ENCODE measurements at regions not wholly inside any gene's neighbourhood (a gene's known extent, or its start where the extent isn't known, plus 50 kb on each side); places are given as distances from the start of the nearest gene placed in this dataset.

DNA sequence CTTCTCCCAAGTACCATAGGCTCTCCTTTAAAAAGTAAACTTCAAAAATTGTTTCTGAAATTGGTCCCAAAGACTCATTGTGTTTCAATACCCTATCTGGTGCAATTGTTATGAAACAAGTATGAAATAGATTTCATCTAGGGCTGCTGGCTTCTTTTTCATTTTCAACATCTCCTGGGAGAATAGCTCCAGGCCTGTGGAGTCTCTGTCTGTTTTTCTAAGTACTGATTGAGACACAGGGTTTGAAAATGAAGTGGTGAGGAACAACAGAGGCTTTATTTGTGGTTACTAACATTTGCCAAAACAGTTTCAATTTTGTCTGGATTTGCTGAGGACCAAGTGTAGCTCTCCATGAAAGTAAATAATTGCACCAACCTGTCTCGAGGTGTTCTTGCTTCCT is 315.9 kb upstream of the LRATD1 start:
- TF ChIP-seq POLR2A (IDR thresholded peaks at IDR 0.05): no peak
- TF ChIP-seq, protein P1, sequence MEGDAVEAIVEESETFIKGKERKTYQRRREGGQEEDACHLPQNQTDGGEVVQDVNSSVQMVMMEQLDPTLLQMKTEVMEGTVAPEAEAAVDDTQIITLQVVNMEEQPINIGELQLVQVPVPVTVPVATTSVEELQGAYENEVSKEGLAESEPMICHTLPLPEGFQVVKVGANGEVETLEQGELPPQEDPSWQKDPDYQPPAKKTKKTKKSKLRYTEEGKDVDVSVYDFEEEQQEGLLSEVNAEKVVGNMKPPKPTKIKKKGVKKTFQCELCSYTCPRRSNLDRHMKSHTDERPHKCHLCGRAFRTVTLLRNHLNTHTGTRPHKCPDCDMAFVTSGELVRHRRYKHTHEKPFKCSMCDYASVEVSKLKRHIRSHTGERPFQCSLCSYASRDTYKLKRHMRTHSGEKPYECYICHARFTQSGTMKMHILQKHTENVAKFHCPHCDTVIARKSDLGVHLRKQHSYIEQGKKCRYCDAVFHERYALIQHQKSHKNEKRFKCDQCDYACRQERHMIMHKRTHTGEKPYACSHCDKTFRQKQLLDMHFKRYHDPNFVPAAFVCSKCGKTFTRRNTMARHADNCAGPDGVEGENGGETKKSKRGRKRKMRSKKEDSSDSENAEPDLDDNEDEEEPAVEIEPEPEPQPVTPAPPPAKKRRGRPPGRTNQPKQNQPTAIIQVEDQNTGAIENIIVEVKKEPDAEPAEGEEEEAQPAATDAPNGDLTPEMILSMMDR (IDR thresholded peaks at IDR 0.05): no peak
- Histone ChIP-seq H3K27me3 (no peaks in the 10 kb centered on the region), H3K9me3 (no peaks in the 10 kb centered on the region), H3K4me3 (no peak overlapping the region), H3K27ac (no peak overlapping the region), H3K4me1 (no peaks in the 10 kb centered on the region), H3K36me3 (no peaks in the 10 kb centered on the region)
- intact Hi-C loops (cut with DNase I): no loop called here
- no peak for DNase-seq
- 38% methylated on average over 1 of the region's 1 CpG for WGBS (ENCODE audit: insufficient coverage, low coverage, low lambda C conversion rate, missing lambda C conversion rate)
- no peak for ATAC-seq

DNA sequence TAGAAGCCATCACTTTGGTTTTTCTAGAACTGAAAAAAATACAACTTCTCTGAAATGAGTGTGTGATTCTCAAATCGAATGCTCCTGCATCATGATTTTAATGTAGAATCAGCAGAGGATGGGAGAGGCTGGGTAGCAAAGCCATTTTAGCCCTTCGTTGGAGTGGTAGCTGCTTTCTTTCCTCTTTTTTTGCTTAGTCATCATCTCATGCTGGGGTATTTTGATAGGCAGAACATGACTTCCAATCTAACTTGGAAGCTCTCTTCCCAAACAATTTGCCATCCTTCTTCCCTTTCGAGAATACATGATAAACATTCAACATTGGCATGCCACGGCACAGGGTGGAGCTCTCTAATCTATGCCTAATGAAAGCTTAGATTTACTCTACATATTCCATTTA is 311.2 kb upstream of the LRATD1 start:
- TF ChIP-seq POLR2A (IDR thresholded peaks at IDR 0.05): no peak
- TF ChIP-seq, protein P1 (IDR thresholded peaks at IDR 0.05): no peak
- intact Hi-C loops (cut with DNase I): no loop called here

DNA sequence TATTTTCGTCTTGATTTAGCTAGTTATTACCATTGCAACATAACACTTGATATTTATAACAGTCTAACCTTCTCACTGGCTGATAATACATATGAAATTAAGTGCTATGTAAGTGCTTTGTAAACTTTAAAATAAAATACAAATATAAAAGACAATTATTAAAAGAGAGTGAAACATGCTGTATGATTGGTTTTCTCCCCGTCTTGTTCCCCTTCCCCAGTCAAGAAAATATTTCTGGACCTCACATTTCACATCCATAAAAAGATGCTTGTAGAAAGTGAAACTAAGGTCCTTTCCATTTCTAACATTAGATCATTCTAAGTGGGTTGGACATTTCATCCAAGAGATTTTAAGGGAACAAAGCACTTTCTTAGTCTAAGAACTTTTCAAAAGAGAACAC is 310.2 kb upstream of the LRATD1 start:
- TF ChIP-seq, protein P1 (IDR thresholded peaks at IDR 0.05): no peak
- no peak for TF ChIP-seq POLR2A (IDR thresholded peaks at IDR 0.05)
- Histone ChIP-seq H3K27ac (no peak overlapping the region), H3K36me3 (no peaks in the 10 kb centered on the region), H3K4me3 (no peak overlapping the region), H3K27me3 (no peaks in the 10 kb centered on the region), H3K4me1 (no peaks in the 10 kb centered on the region), H3K9me3 (no peaks in the 10 kb centered on the region)
- intact Hi-C loops (cut with DNase I): no loop called here
- WGBS (ENCODE audit: insufficient coverage, low coverage, low lambda C conversion rate, missing lambda C conversion rate): 20% methylated on average over 2 of the region's 2 CpGs
- ATAC-seq (no peak), DNase-seq (no peak)

More for the DNA sequence above, 311.2 kb upstream of the LRATD1 start:
- H3K27ac ChIP-seq: no peak overlapping the region
- 54% methylated on average over 4 of the region's 4 CpGs for WGBS (ENCODE audit: insufficient coverage, low coverage, low lambda C conversion rate, missing lambda C conversion rate)
- H3K9me3 ChIP-seq: no peaks in the 10 kb centered on the region
- no peaks in the 10 kb centered on the region for H3K4me1 ChIP-seq
- DNase-seq: no peak
- no peak for ATAC-seq
- no peaks in the 10 kb centered on the region for H3K27me3 ChIP-seq
- H3K36me3 ChIP-seq: no peaks in the 10 kb centered on the region
- H3K4me3 ChIP-seq: no peak overlapping the region

DNA sequence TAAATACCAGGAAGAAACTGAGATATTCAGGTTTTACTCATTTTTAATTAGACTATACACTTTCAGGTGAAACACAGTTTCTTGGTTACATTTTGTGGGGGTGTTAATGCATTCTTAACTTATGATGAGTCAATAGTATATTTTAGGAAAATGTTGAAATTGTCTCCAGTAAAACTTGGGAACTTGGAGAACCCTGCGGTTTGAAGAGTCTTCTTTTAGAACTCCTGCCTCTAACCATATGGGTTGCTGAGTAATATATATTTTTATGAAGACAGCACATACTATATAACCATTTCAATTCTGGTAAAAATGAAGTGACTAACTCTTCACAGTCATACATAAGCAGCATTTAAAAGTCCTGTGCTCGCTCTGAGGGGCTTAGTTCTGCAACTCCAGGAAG is 308.2 kb upstream of the LRATD1 start:
- no peak for TF ChIP-seq POLR2A (IDR thresholded peaks at IDR 0.05)
- TF ChIP-seq, protein P1 (IDR thresholded peaks at IDR 0.05): no peak
- Histone ChIP-seq H3K27me3 (no peaks in the 10 kb centered on the region), H3K4me1 (no peaks in the 10 kb centered on the region), H3K9me3 (no peaks in the 10 kb centered on the region), H3K27ac (no peak overlapping the region), H3K36me3 (no peaks in the 10 kb centered on the region), H3K4me3 (no peak overlapping the region)
- intact Hi-C loops (cut with DNase I): no loop called here
- DNase-seq: no peak
- 40% methylated on average over 2 of the region's 2 CpGs for WGBS (ENCODE audit: insufficient coverage, low coverage, low lambda C conversion rate, missing lambda C conversion rate)
- no peak for ATAC-seq

DNA sequence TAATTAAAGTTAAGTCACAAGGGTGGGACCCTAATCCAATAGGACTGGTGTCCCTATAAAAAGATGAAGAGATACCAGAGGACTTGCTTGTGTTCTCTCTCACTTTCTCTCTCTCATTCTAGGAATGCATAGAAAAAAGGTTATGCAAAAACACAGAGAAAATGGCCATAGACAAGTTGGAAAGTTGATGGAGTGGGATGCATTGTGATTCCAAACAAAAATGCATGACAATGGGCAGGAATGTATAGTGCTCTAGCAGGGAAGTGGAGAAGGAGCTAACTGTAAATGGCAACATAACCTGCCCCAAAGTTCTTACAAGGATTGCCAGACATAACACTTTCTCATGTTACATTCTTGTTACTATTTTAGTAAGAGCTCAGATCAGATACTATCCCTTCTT is 301.6 kb upstream of the LRATD1 start:
- H3K36me3 ChIP-seq: no peaks in the 10 kb centered on the region
- no peaks in the 10 kb centered on the region for H3K4me1 ChIP-seq
- DNase-seq (no peak), ATAC-seq (no peak)
- intact Hi-C loops (cut with DNase I): no loop called here
- no peaks in the 10 kb centered on the region for H3K9me3 ChIP-seq
- H3K27ac ChIP-seq: no peak overlapping the region
- no peaks in the 10 kb centered on the region for H3K27me3 ChIP-seq
- H3K4me3 ChIP-seq: no peak overlapping the region
- TF ChIP-seq, protein P1 (IDR thresholded peaks at IDR 0.05): no peak
- TF ChIP-seq POLR2A (IDR thresholded peaks at IDR 0.05): no peak

Data from right lobe of liver (tissue), 6 donors.